HL-60 (cell line): ENCODE measurements at regions not wholly inside any gene's neighbourhood (a gene's known extent, or its start where the extent isn't known, plus 50 kb on each side); places are given as distances from the start of the nearest gene placed in this dataset.

ENCODE experiments used
- GABPA ChIP-seq: IDR thresholded peaks from 2 replicates; pipeline ENCODE4 v1.6.1; 2012; ENCODE audit warnings: low read depth
- POLR2AphosphoS5 ChIP-seq: IDR thresholded peaks from 2 replicates; pipeline ENCODE4 v1.6.1; 2012; ENCODE audit warnings: low read depth

- TF ChIP-seq GABPA (no peak), POLR2AphosphoS5 (no peak)
These were observed 1076.3 kb upstream of the EPHA6 start for GRCh38 chr3:95738045-95738444.
